GM12878 (cell line): ENCODE measurements at regions not wholly inside any gene's neighbourhood (a gene's known extent, or its start where the extent isn't known, plus 50 kb on each side); places are given as distances from the start of the nearest gene placed in this dataset.

Source experiments
- NR2C2 ChIP-seq: IDR thresholded peaks from 2 replicates; pipeline ENCODE4 v1.6.1; 2011; ENCODE audit warnings: borderline replicate concordance, low read depth; ENCODE audit not compliant: control insufficient read depth, insufficient read length
- TF ChIP-seq, protein P1 (sequence below), 3 experiments: IDR thresholded peaks in 2 of 3; conservative IDR thresholded peaks in 1 of 3; 2 replicates each; pipeline ENCODE4 v1.5.1; 2011; ENCODE audit warnings: low read depth in 3 of 3, low read length in 3 of 3, mild to moderate bottlenecking in 3 of 3, control low read depth in 2 of 3, moderate library complexity in 2 of 3, inconsistent platforms in 1 of 3, mixed read lengths in 1 of 3; ENCODE audit not compliant: control insufficient read depth in 2 of 3, insufficient read depth in 1 of 3; ENCODE audit errors: extremely low read depth in 1 of 3

DNA sequence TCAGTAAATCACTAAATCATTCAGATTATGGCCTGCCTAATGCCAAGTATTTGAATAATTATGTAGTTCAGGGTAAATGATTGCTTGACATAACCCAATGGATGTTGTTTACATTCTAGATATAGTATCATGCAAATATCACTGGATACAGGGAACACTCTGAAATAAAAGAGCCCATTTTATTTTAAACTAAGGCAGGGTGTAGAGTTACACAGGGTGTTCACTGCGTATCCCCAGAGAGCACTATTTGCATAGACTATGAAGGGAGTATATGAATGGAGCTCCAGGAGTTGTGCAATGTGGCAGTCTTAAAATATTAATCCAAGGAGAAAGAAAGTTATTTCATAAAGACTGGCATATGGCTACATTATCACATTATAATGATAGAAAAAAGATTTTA, 701.1 kb upstream of the KLHL29 start:
- TF ChIP-seq, protein P1, sequence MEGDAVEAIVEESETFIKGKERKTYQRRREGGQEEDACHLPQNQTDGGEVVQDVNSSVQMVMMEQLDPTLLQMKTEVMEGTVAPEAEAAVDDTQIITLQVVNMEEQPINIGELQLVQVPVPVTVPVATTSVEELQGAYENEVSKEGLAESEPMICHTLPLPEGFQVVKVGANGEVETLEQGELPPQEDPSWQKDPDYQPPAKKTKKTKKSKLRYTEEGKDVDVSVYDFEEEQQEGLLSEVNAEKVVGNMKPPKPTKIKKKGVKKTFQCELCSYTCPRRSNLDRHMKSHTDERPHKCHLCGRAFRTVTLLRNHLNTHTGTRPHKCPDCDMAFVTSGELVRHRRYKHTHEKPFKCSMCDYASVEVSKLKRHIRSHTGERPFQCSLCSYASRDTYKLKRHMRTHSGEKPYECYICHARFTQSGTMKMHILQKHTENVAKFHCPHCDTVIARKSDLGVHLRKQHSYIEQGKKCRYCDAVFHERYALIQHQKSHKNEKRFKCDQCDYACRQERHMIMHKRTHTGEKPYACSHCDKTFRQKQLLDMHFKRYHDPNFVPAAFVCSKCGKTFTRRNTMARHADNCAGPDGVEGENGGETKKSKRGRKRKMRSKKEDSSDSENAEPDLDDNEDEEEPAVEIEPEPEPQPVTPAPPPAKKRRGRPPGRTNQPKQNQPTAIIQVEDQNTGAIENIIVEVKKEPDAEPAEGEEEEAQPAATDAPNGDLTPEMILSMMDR (IDR thresholded peaks at IDR 0.05 in 2 of 3, conservative IDR thresholded peaks at IDR 0.05 in 1 of 3; ENCODE audit: control insufficient read depth in 2 of 3, extremely low read depth in 1 of 3, insufficient read depth in 1 of 3, low read depth in 3 of 3, low read length in 3 of 3), result no peak
- TF ChIP-seq NR2C2, result no peak
